A549 (cell line): ENCODE measurements at regions not wholly inside any gene's neighbourhood (a gene's known extent, or its start where the extent isn't known, plus 50 kb on each side); places are given as distances from the start of the nearest gene placed in this dataset.
"Not testable (repeated sequence)": the region's sequence is repeated elsewhere in the genome, so short reads cannot be mapped to it uniquely, and the experiment has no call there.

ENCODE experiments used
- ATAC-seq, 2 experiments: fragments of 200-7000 bp in 1 of 2; fragments of >200 bp in 1 of 2; cut with Nextera tagmentation in 1 of 2; cut with Tn5 transposase in 1 of 2; 3 replicates each; pipeline versions ENCODE4 v1.8.0 to v1.9.1; 2018 to 2020; ENCODE audit warnings: mild to moderate bottlenecking in 1 of 2, moderate library complexity in 1 of 2
- CTCF ChIA-PET: fragments of 300-600 bp; sonication (Branson Sonifier 250); formaldehyde crosslinking; extraction: SDS; loops from one replicate; lab custom pipeline; 2021; ENCODE audit warnings: antibody characterized with exemption, inconsistent platforms; lab: Yijun Ruan, JAX
- POLR2A ChIA-PET: fragments of 350-600 bp; formaldehyde crosslinking; extraction: SDS; loops from one replicate; lab custom pipeline; 2021; ENCODE audit warnings: antibody characterized with exemption, inconsistent platforms; lab: Yijun Ruan, JAX
- DNase-seq, 2 experiments: peaks; one replicate each; pipeline versions ENCODE4 v3.0.0 to v3.0.0-alpha.2; 2011 to 2016; ENCODE audit warnings: low read depth in 1 of 2, low spot score in 1 of 2
- FAIRE-seq: peaks from 2 replicates; lab custom pipeline; 2011; peaks lifted over from hg19 to GRCh38; lab: Jason Lieb, UNC
- H3K27ac ChIP-seq, 2 experiments: fragments of >200 bp; sonication (Bioruptor Twin); formaldehyde crosslinking; 3 replicates each; pipeline ENCODE4 v1.5.1; 2016 to 2017
- H3K4me1 ChIP-seq: fragments of >200 bp; sonication (Bioruptor Twin); formaldehyde crosslinking; 3 replicates; pipeline ENCODE4 v1.6.1; 2016
- H3K4me2 ChIP-seq: fragments of >200 bp; sonication (Bioruptor Twin); formaldehyde crosslinking; 3 replicates; pipeline ENCODE4 v1.6.1; 2016
- H3K4me3 ChIP-seq: fragments of >200 bp; sonication (Bioruptor Twin); formaldehyde crosslinking; 3 replicates; pipeline ENCODE4 v1.5.1; 2016
- H3K9me3 ChIP-seq: fragments of >200 bp; sonication (Bioruptor Twin); formaldehyde crosslinking; 3 replicates; pipeline ENCODE4 v1.6.1; 2016
- BCL3 ChIP-seq: fragments of >200 bp; sonication (Bioruptor Twin); formaldehyde crosslinking; IDR thresholded peaks from 3 replicates; pipeline ENCODE4 v1.6.1; 2016
- BHLHE40 ChIP-seq: IDR thresholded peaks from 2 replicates; pipeline ENCODE4 v1.6.1; 2012; ENCODE audit warnings: low read depth, low read length, inconsistent platforms
- EHF ChIP-seq: fragments of 250-450 bp; sonication (Bioruptor Pico); IDR thresholded peaks from 2 replicates; pipeline ENCODE4 v1.5.0; 2020; ENCODE audit warnings: mild to moderate bottlenecking
- FOSL2 ChIP-seq, 2 experiments: fragments of 450-650 bp in 1 of 2; fragments of >200 bp in 1 of 2; sonication (Bioruptor Twin) in 1 of 2; formaldehyde crosslinking; IDR thresholded peaks; 2 replicates each; pipeline versions ENCODE4 v1.5.0 to v1.6.1; 2016 to 2020; ENCODE audit warnings: mild to moderate bottlenecking in 1 of 2, moderate library complexity in 1 of 2
- HES2 ChIP-seq: fragments of >200 bp; sonication (Bioruptor Twin); formaldehyde crosslinking; IDR thresholded peaks from 2 replicates; pipeline ENCODE4 v1.6.1; 2016
- HEYL ChIP-seq: fragments of 250-450 bp; sonication (Bioruptor Pico); IDR thresholded peaks from 2 replicates; pipeline ENCODE4 v1.8.0; 2021; ENCODE audit warnings: mild to moderate bottlenecking, moderate library complexity
- HOXA7 ChIP-seq: fragments of 250-450 bp; sonication (Bioruptor Pico); IDR thresholded peaks from 2 replicates; pipeline ENCODE4 v1.5.0; 2020; ENCODE audit warnings: mild to moderate bottlenecking, moderate library complexity
- HOXB13 ChIP-seq: fragments of 250-450 bp; sonication (Bioruptor Pico); IDR thresholded peaks from 2 replicates; pipeline ENCODE4 v1.5.0; 2020; ENCODE audit warnings: low read depth, mild to moderate bottlenecking, moderate library complexity
- KDM1A ChIP-seq: fragments of 200-600 bp; sonication (generic); IDR thresholded peaks from 2 replicates; pipeline ENCODE4 v1.6.1; 2016; ENCODE audit warnings: low read depth, mild to moderate bottlenecking
- MAFK ChIP-seq: fragments of 450-650 bp; IDR thresholded peaks from 2 replicates; pipeline ENCODE4 v1.6.1; 2014; ENCODE audit not compliant: partially characterized antibody
- MAX ChIP-seq: IDR thresholded peaks from 2 replicates; pipeline ENCODE4 v1.6.1; 2012
- MAZ ChIP-seq: fragments of 150-350 bp; IDR thresholded peaks from 2 replicates; pipeline ENCODE4 v1.6.1; 2014; ENCODE audit warnings: antibody characterized with exemption, low read depth, low read length, borderline replicate concordance
- NFE2L2 ChIP-seq: fragments of 150-350 bp; conservative IDR thresholded peaks from 2 replicates; pipeline ENCODE4 v1.6.1; 2014; ENCODE audit warnings: low read length
- NPAS2 ChIP-seq: fragments of 250-450 bp; sonication (Bioruptor Pico); IDR thresholded peaks from 2 replicates; pipeline ENCODE4 v1.8.0; 2022; ENCODE audit warnings: mild to moderate bottlenecking, moderate library complexity, borderline replicate concordance
- PBX3 ChIP-seq: IDR thresholded peaks from 2 replicates; pipeline ENCODE4 v1.6.1; 2012
- POLR2AphosphoS2 ChIP-seq: conservative IDR thresholded peaks from 2 replicates; pipeline ENCODE4 v1.6.1; 2012; ENCODE audit warnings: low read length, improper control_type of control experiment, inconsistent platforms
- RCOR1 ChIP-seq: fragments of 150-350 bp; IDR thresholded peaks from 2 replicates; pipeline ENCODE4 v1.6.1; 2014; ENCODE audit warnings: antibody characterized with exemption, low read length, low read depth
- RNF2 ChIP-seq: fragments of 200-600 bp; sonication (generic); IDR thresholded peaks from 2 replicates; pipeline ENCODE4 v1.6.1; 2016; ENCODE audit warnings: low read depth, mild to moderate bottlenecking, antibody characterized with exemption, moderate library complexity, borderline replicate concordance
- ZSCAN20 ChIP-seq: fragments of 250-450 bp; sonication (Bioruptor Pico); IDR thresholded peaks from 2 replicates; pipeline ENCODE4 v1.8.0; 2022; ENCODE audit warnings: mild to moderate bottlenecking, moderate library complexity
- WGBS: methylation state at CpG from one replicate; pipeline ENCODE4 v1.1.6; 2017; ENCODE audit errors: missing lambda C conversion rate; 5-methylcytosine and 5-hydroxymethylcytosine counted together

GRCh38 chr3:14037211-14037610 is 87.5 kb downstream of the CHCHD4 start:
- ATAC-seq: no peak
- 85% methylated on average over 7 of the region's 22 CpGs for WGBS

GRCh38 chr3:14033023-14033422 is 91.6 kb downstream of the CHCHD4 start:
- ATAC-seq: no peak
- 0% methylated on average over 1 of the region's 1 CpG for WGBS
- TF ChIP-seq POLR2AphosphoS2: no peak
- TF ChIP-seq EHF: no peak
- TF ChIP-seq HOXB13 (CRISPR knock-in tag): no peak
- no peak for TF ChIP-seq HES2
- no peak for TF ChIP-seq PBX3
- TF ChIP-seq, all 56 proteins: peak for 0
- DNase-seq: no peak
- H3K4me2 ChIP-seq: no peak overlapping the region
- POLR2A ChIA-PET: no interaction called here
- H3K27ac ChIP-seq: no peak overlapping the region
- H3K4me1 ChIP-seq: no peaks in the 10 kb centered on the region
- peaks cover 4% of the 10 kb centered on the region; the same call in 1 of the 3 replicates for H3K9me3 ChIP-seq
- CTCF ChIA-PET: no interaction called here
- FAIRE-seq: no peak
- no peak overlapping the region for H3K4me3 ChIP-seq

More at GRCh38 chr3:14037211-14037610, 87.5 kb downstream of the CHCHD4 start:
- H3K27ac ChIP-seq: no peak overlapping the region
- ChIA-PET POLR2A (no interaction called here), CTCF (no interaction called here)
- no peak for TF ChIP-seq NFE2L2
- TF ChIP-seq EHF: no peak
- no peak for TF ChIP-seq BHLHE40
- no peak for TF ChIP-seq HOXA7 (CRISPR knock-in tag)
- TF ChIP-seq MAZ: no peak
- no peak for TF ChIP-seq MAX
- TF ChIP-seq MAFK: no peak
- no peak for TF ChIP-seq BCL3
- TF ChIP-seq HOXB13 (CRISPR knock-in tag): no peak
- no peak for TF ChIP-seq RNF2
- no peak for TF ChIP-seq HEYL (CRISPR knock-in tag)
- TF ChIP-seq KDM1A: no peak
- TF ChIP-seq NPAS2 (CRISPR knock-in tag): no peak
- no peak for TF ChIP-seq ZSCAN20 (CRISPR knock-in tag)
- TF ChIP-seq HES2: no peak
- no peak for TF ChIP-seq RCOR1
- TF ChIP-seq FOSL2 (IDR thresholded peaks at IDR 0.05): no peak
- TF ChIP-seq FOSL2 (CRISPR knock-in tag; IDR thresholded peaks at IDR 0.05): no peak
- no peak for TF ChIP-seq PBX3
- H3K4me1 ChIP-seq: no peaks in the 10 kb centered on the region
- no peak overlapping the region for H3K4me3 ChIP-seq
- DNase-seq: no peak
- no peak for FAIRE-seq
- H3K9me3 ChIP-seq: peaks cover 4% of the 10 kb centered on the region; the same call in 1 of the 3 replicates
- H3K4me2 ChIP-seq: no peak overlapping the region

- POLR2A ChIA-PET: no interaction called here
- H3K4me2 ChIP-seq: no peak overlapping the region
- no peak for TF ChIP-seq HOXB13 (CRISPR knock-in tag)
- DNase-seq (no peak), ATAC-seq (no peak), FAIRE-seq (no peak)
- CTCF ChIA-PET: interaction anchor here (0.8 kb wide), 1 partner anchor 34 kb away, joined by 3 read pairs; no protein-coding TSS in a partner anchor
- 7% methylated on average over 3 of the region's 3 CpGs for WGBS
- H3K9me3 ChIP-seq: no peaks in the 10 kb centered on the region
- no peak overlapping the region for H3K27ac ChIP-seq
- no peaks in the 10 kb centered on the region for H3K4me1 ChIP-seq
- no peak overlapping the region for H3K4me3 ChIP-seq
These were observed 93.4 kb downstream of the CHCHD4 start for GRCh38 chr3:14031271-14031670.

- H3K9me3 ChIP-seq, CTCF ChIA-PET, DNase-seq, POLR2A ChIA-PET, ATAC-seq, H3K4me3 ChIP-seq, H3K4me1 ChIP-seq, FAIRE-seq, H3K4me2 ChIP-seq, H3K27ac ChIP-seq: not testable (repeated sequence)
- 76% methylated on average over 5 of the region's 20 CpGs for WGBS
These were observed 95.2 kb downstream of the CHCHD4 start for GRCh38 chr3:14029390-14029995.
